WTC11 (cell line): ENCODE measurements at regions not wholly inside any gene's neighbourhood (a gene's known extent, or its start where the extent isn't known, plus 50 kb on each side); places are given as distances from the start of the nearest gene placed in this dataset.

ENCODE experiments used
- GABPB1 ChIP-seq: sonication (generic); formaldehyde crosslinking; IDR thresholded peaks from 2 replicates; pipeline ENCODE4 v1.8.1; 2023; ENCODE audit warnings: mild to moderate bottlenecking, missing genetic modification reagents
- TF ChIP-seq, protein P1 (sequence below): sonication (generic); formaldehyde crosslinking; IDR thresholded peaks from 2 replicates; pipeline ENCODE4 v1.8.1; 2022; ENCODE audit warnings: low read depth, missing genetic modification reagents, borderline replicate concordance
- TF ChIP-seq, protein P2 (sequence below): fragments of 200-600 bp; IDR thresholded peaks from 2 replicates; pipeline ENCODE4 v1.8.0; 2022; ENCODE audit warnings: antibody characterized with exemption
- TF ChIP-seq, protein P3 (sequence below): sonication (generic); formaldehyde crosslinking; IDR thresholded peaks from 2 replicates; pipeline ENCODE4 v1.8.0; 2022; ENCODE audit warnings: mild to moderate bottlenecking, missing genetic modification reagents

DNA sequence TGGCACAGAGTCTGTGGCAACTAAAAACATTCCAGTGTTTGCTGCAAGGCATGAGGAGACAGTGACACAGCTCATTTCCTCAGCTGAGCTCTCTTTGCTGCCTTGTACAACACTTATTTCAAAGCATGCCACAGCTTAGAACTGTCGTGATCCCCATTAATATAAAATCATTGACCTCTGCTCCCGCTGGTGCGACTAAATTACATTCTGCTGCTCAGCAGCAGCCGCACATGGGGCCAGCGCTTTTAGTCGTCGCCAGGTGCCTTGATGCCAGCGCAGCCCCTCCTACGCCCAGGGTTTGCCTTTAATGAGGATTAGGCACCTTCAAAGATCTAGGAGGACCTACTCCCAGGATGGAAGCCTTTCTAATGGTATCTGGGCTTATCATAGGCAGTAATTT lies 717.9 kb upstream of the POU3F2 start:
- TF ChIP-seq, protein P1, sequence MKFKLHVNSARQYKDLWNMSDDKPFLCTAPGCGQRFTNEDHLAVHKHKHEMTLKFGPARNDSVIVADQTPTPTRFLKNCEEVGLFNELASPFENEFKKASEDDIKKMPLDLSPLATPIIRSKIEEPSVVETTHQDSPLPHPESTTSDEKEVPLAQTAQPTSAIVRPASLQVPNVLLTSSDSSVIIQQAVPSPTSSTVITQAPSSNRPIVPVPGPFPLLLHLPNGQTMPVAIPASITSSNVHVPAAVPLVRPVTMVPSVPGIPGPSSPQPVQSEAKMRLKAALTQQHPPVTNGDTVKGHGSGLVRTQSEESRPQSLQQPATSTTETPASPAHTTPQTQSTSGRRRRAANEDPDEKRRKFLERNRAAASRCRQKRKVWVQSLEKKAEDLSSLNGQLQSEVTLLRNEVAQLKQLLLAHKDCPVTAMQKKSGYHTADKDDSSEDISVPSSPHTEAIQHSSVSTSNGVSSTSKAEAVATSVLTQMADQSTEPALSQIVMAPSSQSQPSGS (CRISPR knock-in tag) = no peak
- TF ChIP-seq GABPB1 (CRISPR knock-in tag) = no peak
- TF ChIP-seq, protein P2, sequence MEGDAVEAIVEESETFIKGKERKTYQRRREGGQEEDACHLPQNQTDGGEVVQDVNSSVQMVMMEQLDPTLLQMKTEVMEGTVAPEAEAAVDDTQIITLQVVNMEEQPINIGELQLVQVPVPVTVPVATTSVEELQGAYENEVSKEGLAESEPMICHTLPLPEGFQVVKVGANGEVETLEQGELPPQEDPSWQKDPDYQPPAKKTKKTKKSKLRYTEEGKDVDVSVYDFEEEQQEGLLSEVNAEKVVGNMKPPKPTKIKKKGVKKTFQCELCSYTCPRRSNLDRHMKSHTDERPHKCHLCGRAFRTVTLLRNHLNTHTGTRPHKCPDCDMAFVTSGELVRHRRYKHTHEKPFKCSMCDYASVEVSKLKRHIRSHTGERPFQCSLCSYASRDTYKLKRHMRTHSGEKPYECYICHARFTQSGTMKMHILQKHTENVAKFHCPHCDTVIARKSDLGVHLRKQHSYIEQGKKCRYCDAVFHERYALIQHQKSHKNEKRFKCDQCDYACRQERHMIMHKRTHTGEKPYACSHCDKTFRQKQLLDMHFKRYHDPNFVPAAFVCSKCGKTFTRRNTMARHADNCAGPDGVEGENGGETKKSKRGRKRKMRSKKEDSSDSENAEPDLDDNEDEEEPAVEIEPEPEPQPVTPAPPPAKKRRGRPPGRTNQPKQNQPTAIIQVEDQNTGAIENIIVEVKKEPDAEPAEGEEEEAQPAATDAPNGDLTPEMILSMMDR = no peak
- TF ChIP-seq, protein P3, sequence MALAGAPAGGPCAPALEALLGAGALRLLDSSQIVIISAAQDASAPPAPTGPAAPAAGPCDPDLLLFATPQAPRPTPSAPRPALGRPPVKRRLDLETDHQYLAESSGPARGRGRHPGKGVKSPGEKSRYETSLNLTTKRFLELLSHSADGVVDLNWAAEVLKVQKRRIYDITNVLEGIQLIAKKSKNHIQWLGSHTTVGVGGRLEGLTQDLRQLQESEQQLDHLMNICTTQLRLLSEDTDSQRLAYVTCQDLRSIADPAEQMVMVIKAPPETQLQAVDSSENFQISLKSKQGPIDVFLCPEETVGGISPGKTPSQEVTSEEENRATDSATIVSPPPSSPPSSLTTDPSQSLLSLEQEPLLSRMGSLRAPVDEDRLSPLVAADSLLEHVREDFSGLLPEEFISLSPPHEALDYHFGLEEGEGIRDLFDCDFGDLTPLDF (CRISPR knock-in tag) = no peak
